Mesodermal cell (in vitro differentiated cells): ENCODE measurements at regions not wholly inside any gene's neighbourhood (a gene's known extent, or its start where the extent isn't known, plus 50 kb on each side); places are given as distances from the start of the nearest gene placed in this dataset.

Experiments used
- H3K27ac ChIP-seq: 2 replicates; pipeline ENCODE4 v1.7.0; 2013; ENCODE audit warnings: mild to moderate bottlenecking, low read depth, low read length, moderate library complexity; ENCODE audit not compliant: severe bottlenecking
- H3K36me3 ChIP-seq: 2 replicates; pipeline ENCODE4 v1.7.1; 2013; ENCODE audit warnings: mild to moderate bottlenecking, low read length, moderate library complexity; ENCODE audit not compliant: control insufficient read depth, insufficient read depth
- H3K4me1 ChIP-seq: one replicate; pipeline ENCODE4 v1.7.1; 2013; ENCODE audit warnings: mild to moderate bottlenecking, low read length; ENCODE audit not compliant: insufficient read depth, control insufficient read depth, poor library complexity, severe bottlenecking
- H3K4me3 ChIP-seq: 2 replicates; pipeline ENCODE4 v1.7.0; 2013; ENCODE audit warnings: low read length, control low read depth, mild to moderate bottlenecking; ENCODE audit not compliant: insufficient read depth, poor library complexity, severe bottlenecking; ENCODE audit errors: extremely low read depth
- H3K9me3 ChIP-seq: 2 replicates; pipeline ENCODE4 v1.7.1; 2013; ENCODE audit warnings: mild to moderate bottlenecking, low read length, moderate library complexity; ENCODE audit not compliant: control insufficient read depth
- WGBS, 2 experiments: methylation state at CpG; one replicate each; pipeline ENCODE4 v1.1.5; 2013; ENCODE audit warnings: missing lambda C conversion rate in 2 of 2; ENCODE audit not compliant: insufficient coverage in 2 of 2; 5-methylcytosine and 5-hydroxymethylcytosine counted together

DNA sequence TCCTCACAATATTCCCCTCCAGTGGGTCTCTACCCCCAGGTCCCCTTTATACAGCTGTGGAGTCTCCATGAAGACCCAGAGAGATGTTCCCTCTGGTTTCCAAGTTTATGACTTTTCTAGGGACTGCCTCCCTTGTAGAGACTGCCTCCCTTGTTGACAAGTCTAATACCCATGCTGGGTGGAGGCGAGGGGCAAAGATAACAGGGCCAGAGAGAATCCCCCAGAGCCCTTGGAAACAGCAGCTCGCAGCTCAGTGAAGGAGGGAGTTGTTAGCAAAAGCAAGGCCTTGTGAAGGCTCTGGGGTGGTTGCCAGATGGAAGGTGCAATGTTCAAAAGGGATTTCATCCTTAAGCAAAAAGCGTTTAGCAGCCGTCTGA is 75.0 kb upstream of the GATA6 start:
- Histone ChIP-seq H3K4me3 (no peak overlapping the region), H3K27ac (peak overlapping the region; percentile 41), H3K9me3 (no peaks in the 10 kb centered on the region), H3K36me3 (no peaks in the 10 kb centered on the region), H3K4me1 (peaks cover 2% of the 10 kb centered on the region)
- WGBS, 2 experiments: 33 to 84% methylated on average over 1 to 3 of the region's 4 CpGs

- no peaks in the 10 kb centered on the region for H3K9me3 ChIP-seq
- peaks cover 2% of the 10 kb centered on the region for H3K4me1 ChIP-seq
- WGBS, 2 experiments: 100% methylated on average over 1 of the region's 3 CpGs
- no peak overlapping the region for H3K27ac ChIP-seq
- no peak overlapping the region for H3K4me3 ChIP-seq
- H3K36me3 ChIP-seq: no peaks in the 10 kb centered on the region
Observed at GRCh38 chr18:22098563-22098989, 70.8 kb upstream of the GATA6 start.

DNA sequence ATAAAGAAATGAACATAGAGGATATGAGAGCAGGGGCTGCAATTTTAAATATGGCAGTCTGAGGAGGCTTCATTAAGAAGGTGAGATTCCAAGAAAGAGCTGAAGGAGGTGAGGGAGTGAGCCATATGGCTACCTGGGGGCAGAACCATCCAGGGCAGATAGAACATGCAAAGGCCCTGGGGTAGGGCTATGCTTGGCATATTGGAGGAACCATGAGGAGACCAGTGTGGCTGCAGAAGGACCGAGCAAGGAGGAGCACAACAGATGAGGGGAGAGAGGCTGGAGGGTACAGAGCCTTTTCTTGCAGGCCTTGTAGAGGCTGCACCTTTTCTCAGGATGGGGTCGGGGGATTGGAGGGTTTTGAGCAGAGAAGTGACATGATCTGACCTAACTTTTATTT is 69.5 kb upstream of the GATA6 start:
- 89 to 100% methylated on average over 1 of the region's 2 CpGs for WGBS, 2 experiments
- Histone ChIP-seq H3K4me3 (no peak overlapping the region), H3K4me1 (peaks cover 2% of the 10 kb centered on the region), H3K9me3 (no peaks in the 10 kb centered on the region), H3K36me3 (no peaks in the 10 kb centered on the region), H3K27ac (no peak overlapping the region)

DNA sequence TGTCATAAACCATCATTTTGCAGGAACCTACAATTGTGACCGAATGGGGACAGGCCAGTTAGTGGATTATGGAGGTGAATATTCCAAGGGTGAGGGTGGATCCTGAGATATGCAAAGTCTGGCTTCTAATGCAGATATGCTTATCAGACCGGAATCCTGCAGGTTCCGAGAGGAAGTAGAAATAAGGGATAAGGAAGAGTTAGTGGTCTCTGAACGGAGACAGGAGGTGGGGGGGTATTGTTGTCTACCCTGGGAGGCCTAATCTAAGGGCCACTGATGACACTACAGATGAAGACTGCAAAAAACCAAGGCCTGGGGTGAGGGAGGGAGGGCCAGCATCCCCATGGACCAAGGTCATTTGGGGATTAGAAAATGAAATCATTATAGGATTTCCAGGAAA is 67.7 kb upstream of the GATA6 start:
- 63 to 72% methylated on average over 3 to 4 of the region's 4 CpGs for WGBS, 2 experiments
- Histone ChIP-seq H3K4me1 (no peaks in the 10 kb centered on the region), H3K4me3 (no peak overlapping the region), H3K27ac (no peak overlapping the region), H3K36me3 (no peaks in the 10 kb centered on the region), H3K9me3 (no peaks in the 10 kb centered on the region)

GRCh38 chr18:22102953-22103646 is 66.3 kb upstream of the GATA6 start:
- H3K9me3 ChIP-seq: no peaks in the 10 kb centered on the region
- H3K36me3 ChIP-seq: no peaks in the 10 kb centered on the region
- H3K4me1 ChIP-seq: no peaks in the 10 kb centered on the region
- H3K27ac ChIP-seq: no peak overlapping the region
- H3K4me3 ChIP-seq: no peak overlapping the region
- 67 to 79% methylated on average over 5 to 7 of the region's 7 CpGs for WGBS, 2 experiments

DNA sequence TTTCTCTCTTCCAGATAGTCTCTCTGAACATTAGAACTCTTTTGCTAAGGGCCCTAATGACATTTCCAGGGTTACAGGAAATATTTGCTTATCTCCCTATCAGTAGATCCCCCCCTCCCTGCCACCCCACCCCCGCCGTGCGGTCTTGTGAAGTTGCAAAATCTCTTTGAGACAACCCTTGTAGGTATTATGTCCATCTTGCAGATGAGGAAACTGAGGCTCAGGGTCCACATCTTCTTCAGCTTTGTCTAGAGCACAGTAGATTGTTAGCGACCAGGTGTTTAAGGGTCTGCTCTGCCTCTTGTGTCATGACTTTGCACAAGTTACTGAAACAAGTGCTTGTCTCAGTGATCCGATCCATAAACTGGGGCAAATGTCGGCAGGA is 65.8 kb upstream of the GATA6 start:
- WGBS, 2 experiments: 84 to 100% methylated on average over 3 to 5 of the region's 6 CpGs
- no peaks in the 10 kb centered on the region for H3K9me3 ChIP-seq
- no peaks in the 10 kb centered on the region for H3K4me1 ChIP-seq
- no peak overlapping the region for H3K27ac ChIP-seq
- no peaks in the 10 kb centered on the region for H3K36me3 ChIP-seq
- no peak overlapping the region for H3K4me3 ChIP-seq

- Histone ChIP-seq H3K9me3 (no peaks in the 10 kb centered on the region), H3K36me3 (no peaks in the 10 kb centered on the region), H3K4me1 (no peaks in the 10 kb centered on the region), H3K4me3 (no peak overlapping the region), H3K27ac (no peak overlapping the region)
- WGBS, 2 experiments: 83 to 100% methylated on average over 1 to 2 of the region's 4 CpGs
Observed at GRCh38 chr18:22106536-22107292, 62.7 kb upstream of the GATA6 start.

- Histone ChIP-seq H3K36me3 (no peaks in the 10 kb centered on the region), H3K9me3 (no peaks in the 10 kb centered on the region), H3K27ac (no peak overlapping the region), H3K4me1 (no peaks in the 10 kb centered on the region), H3K4me3 (no peak overlapping the region)
- 60 to 67% methylated on average over 1 to 2 of the region's 2 CpGs for WGBS, 2 experiments
Observed at GRCh38 chr18:22108674-22109073, 60.7 kb upstream of the GATA6 start.

DNA sequence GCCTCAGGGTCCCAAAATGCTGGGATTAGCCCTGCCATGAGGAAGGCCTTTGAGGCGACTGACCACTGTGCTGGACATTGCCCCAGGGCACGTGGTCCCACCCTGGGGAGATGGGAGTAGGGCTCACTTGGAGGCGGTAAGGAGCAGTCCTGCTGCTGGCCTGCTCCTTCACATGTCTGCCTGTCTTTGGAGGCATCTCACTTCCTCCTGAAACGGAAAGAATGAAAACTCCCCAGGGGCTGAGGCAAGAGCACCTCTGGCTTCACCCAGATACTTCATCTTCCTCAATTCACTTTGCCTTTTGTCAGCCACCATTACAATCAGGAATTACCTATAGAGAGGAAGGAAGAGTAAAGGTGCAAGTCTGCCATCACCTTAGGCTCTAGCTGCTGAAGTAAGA is 59.9 kb upstream of the GATA6 start:
- Histone ChIP-seq H3K27ac (no peak overlapping the region), H3K36me3 (no peaks in the 10 kb centered on the region), H3K4me3 (no peak overlapping the region), H3K9me3 (no peaks in the 10 kb centered on the region), H3K4me1 (no peaks in the 10 kb centered on the region)
- 95 to 96% methylated on average over 2 to 4 of the region's 4 CpGs for WGBS, 2 experiments

GRCh38 chr18:22110461-22110924 is 58.9 kb upstream of the GATA6 start:
- H3K36me3 ChIP-seq: no peaks in the 10 kb centered on the region
- no peaks in the 10 kb centered on the region for H3K4me1 ChIP-seq
- WGBS, 2 experiments: 25 to 30% methylated on average over 7 to 8 of the region's 9 CpGs
- H3K4me3 ChIP-seq: no peak overlapping the region
- H3K9me3 ChIP-seq: no peaks in the 10 kb centered on the region
- H3K27ac ChIP-seq: no peak overlapping the region

GRCh38 chr18:22112215-22112614 is 57.2 kb upstream of the GATA6 start:
- WGBS, 2 experiments: 100% methylated on average over 2 to 3 of the region's 5 CpGs
- Histone ChIP-seq H3K9me3 (no peaks in the 10 kb centered on the region), H3K36me3 (no peaks in the 10 kb centered on the region), H3K27ac (no peak overlapping the region), H3K4me1 (no peaks in the 10 kb centered on the region), H3K4me3 (no peak overlapping the region)
